ENCODE measurements at regions not wholly inside any gene's neighbourhood (a gene's known extent, or its start where the extent isn't known, plus 50 kb on each side); places are given as distances from the start of the nearest gene placed in this dataset.

DNA sequence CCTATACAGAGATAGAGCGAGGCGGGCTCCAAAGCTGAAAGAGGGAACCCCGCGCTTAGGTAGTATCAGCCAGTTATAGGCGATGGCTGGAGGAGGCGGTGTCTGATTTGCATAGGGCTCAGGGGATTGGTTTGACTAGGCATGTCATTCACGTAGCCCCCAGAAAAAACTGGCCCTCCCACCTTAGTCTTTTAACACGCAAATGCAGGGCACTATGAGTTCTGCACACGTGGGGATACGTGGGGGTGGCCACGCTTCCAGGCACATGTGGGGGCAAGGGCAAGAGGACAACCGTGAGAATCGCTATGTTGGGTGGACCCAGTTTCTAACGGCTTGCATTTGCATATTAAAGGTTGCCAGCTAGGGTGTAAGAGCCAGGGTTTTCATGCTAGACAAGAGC is 56.7 kb upstream of the MSTN start:
- H3K36me3 Mint-ChIP-seq (ENCODE audit: insufficient read depth, unreplicated experiment): no peaks in the 10 kb centered on the region
- no peak overlapping the region for H3K4me3 Mint-ChIP-seq (ENCODE audit: unreplicated experiment)
- H3K27ac Mint-ChIP-seq (ENCODE audit: low read depth, unreplicated experiment): no peak overlapping the region
- H3K9me3 Mint-ChIP-seq (ENCODE audit: unreplicated experiment): no peaks in the 10 kb centered on the region
- CTCF ChIA-PET: interaction anchor here (0.6 to 0.7 kb wide), 2 partner anchors 26 to 379 kb away, joined by 3 to 4 read pairs; no protein-coding TSS in a partner anchor
- TF ChIP-seq, protein P1, sequence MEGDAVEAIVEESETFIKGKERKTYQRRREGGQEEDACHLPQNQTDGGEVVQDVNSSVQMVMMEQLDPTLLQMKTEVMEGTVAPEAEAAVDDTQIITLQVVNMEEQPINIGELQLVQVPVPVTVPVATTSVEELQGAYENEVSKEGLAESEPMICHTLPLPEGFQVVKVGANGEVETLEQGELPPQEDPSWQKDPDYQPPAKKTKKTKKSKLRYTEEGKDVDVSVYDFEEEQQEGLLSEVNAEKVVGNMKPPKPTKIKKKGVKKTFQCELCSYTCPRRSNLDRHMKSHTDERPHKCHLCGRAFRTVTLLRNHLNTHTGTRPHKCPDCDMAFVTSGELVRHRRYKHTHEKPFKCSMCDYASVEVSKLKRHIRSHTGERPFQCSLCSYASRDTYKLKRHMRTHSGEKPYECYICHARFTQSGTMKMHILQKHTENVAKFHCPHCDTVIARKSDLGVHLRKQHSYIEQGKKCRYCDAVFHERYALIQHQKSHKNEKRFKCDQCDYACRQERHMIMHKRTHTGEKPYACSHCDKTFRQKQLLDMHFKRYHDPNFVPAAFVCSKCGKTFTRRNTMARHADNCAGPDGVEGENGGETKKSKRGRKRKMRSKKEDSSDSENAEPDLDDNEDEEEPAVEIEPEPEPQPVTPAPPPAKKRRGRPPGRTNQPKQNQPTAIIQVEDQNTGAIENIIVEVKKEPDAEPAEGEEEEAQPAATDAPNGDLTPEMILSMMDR (IDR thresholded peaks at IDR 0.05; ENCODE audit: unreplicated experiment): no peak
- no peaks in the 10 kb centered on the region for H3K27me3 Mint-ChIP-seq (ENCODE audit: insufficient read depth, unreplicated experiment)
- no peak for DNase-seq (ENCODE audit: unreplicated experiment)
- no peaks in the 10 kb centered on the region for H3K4me1 Mint-ChIP-seq (ENCODE audit: insufficient read depth, unreplicated experiment)
- intact Hi-C loops (cut with micrococcal nuclease): no loop called here
- no TSS peak for BruUV-seq (replicated peaks)
- POLR2A ChIA-PET: no interaction called here

DNA sequence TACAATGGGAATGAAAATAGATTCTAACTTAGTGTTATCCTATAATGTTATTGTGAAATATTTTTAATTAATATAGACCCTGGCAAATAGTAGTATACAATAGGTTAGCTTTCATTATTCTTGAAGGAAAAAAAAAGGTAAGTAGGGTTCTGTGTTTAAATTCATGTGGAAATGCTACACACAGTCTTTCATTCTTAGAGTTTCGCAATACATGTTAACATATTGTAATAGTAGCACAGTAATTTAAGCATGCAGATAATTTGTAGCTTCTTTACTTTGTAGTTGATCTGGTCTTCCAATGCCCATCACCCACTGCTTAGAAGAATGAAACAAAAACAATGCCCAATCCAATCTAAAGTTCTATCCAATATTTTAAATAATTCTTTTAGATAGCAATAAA is 54.8 kb upstream of the MSTN start:
- ChIA-PET POLR2A (no interaction called here), CTCF (interaction anchor here (0.7 kb wide), 1 partner anchor 242 kb away, joined by 4 read pairs; no protein-coding TSS in a partner anchor)
- H3K9me3 Mint-ChIP-seq (ENCODE audit: unreplicated experiment): no peaks in the 10 kb centered on the region
- no peak overlapping the region for H3K4me3 Mint-ChIP-seq (ENCODE audit: unreplicated experiment)
- intact Hi-C loops (cut with micrococcal nuclease): no loop called here
- BruUV-seq (replicated peaks): no TSS peak
- no peaks in the 10 kb centered on the region for H3K36me3 Mint-ChIP-seq (ENCODE audit: insufficient read depth, unreplicated experiment)
- H3K4me1 Mint-ChIP-seq (ENCODE audit: insufficient read depth, unreplicated experiment): no peaks in the 10 kb centered on the region
- no peak for DNase-seq (ENCODE audit: unreplicated experiment)
- TF ChIP-seq, protein P1 (IDR thresholded peaks at IDR 0.05; ENCODE audit: unreplicated experiment): no peak
- no peak overlapping the region for H3K27ac Mint-ChIP-seq (ENCODE audit: low read depth, unreplicated experiment)
- H3K27me3 Mint-ChIP-seq (ENCODE audit: insufficient read depth, unreplicated experiment): no peaks in the 10 kb centered on the region

DNA sequence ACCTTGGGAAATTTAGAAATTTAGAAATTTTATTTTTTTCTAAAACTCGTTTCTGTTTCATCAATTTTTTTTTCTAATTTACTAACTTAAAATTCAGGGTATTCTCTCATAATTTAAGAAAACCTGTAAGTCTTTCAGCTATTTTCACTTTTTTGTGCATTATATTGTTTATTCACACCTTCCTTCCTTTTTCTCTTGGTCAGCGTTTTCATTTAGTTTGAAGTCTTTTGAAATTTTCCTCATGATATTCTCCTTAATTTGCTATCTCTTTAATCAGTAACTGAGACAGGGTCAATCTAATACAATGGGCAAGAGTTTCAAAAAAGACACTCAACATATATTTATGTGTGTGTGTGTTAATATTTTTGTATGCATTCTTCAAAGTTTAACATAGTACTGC is 50.5 kb upstream of the MSTN start:
- Mint-ChIP-seq H3K36me3 (ENCODE audit: insufficient read depth, unreplicated experiment) (no peaks in the 10 kb centered on the region), H3K9me3 (ENCODE audit: unreplicated experiment) (no peaks in the 10 kb centered on the region), H3K4me3 (ENCODE audit: unreplicated experiment) (no peak overlapping the region), H3K4me1 (ENCODE audit: insufficient read depth, unreplicated experiment) (peaks cover 6% of the 10 kb centered on the region), H3K27ac (ENCODE audit: low read depth, unreplicated experiment) (no peak overlapping the region), H3K27me3 (ENCODE audit: insufficient read depth, unreplicated experiment) (no peaks in the 10 kb centered on the region)
- POLR2A ChIA-PET: no interaction called here
- TF ChIP-seq, protein P1 (IDR thresholded peaks at IDR 0.05; ENCODE audit: unreplicated experiment): no peak
- no peak for DNase-seq (ENCODE audit: unreplicated experiment)
- CTCF ChIA-PET: interaction anchor here (0.6 kb wide), 1 partner anchor 270 kb away, joined by 4 read pairs; no protein-coding TSS in a partner anchor
- intact Hi-C loops (cut with micrococcal nuclease): no loop called here
- no TSS peak for BruUV-seq (replicated peaks)
